ENCODE measurements at regions not wholly inside any gene's neighbourhood (a gene's known extent, or its start where the extent isn't known, plus 50 kb on each side); places are given as distances from the start of the nearest gene placed in this dataset.

DNA sequence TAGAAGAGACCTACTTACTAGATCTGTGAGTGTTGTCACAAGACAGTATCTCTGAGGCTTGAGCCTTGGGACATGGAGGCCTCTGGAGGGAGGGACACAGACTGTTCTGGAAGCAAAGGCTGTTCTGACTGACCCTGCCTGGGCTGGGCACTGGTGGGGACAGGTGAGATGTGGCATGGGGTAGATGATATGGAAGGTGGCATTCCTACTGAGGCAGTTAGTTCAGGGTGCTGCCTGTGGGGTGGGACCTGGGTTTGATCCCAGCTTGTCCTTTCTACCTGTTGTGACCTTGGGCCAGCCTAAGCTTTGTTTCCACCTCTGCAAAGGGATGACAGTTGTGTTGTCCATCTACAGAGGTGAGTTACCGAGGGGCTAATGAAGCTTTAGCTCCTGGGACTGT, 140.2 kb downstream of the C9orf50 start:
- Histone ChIP-seq H2AFZ (no peak overlapping the region), H3K4me1 (replicated peaks; ENCODE audit: insufficient read depth) (peaks cover 72% of the 10 kb centered on the region), H3K27me3 (ENCODE audit: insufficient read depth, low read depth) (no peaks in the 10 kb centered on the region), H3K36me3 (ENCODE audit: low read depth) (no peaks in the 10 kb centered on the region), H3K9me3 (ENCODE audit: insufficient read depth, low read depth) (no peaks in the 10 kb centered on the region), H3K4me2 (peak overlapping the region; percentile 14), H4K20me1 (ENCODE audit: insufficient read depth) (no peaks in the 10 kb centered on the region), H3K4me3 (no peak overlapping the region), H3K79me2 (ENCODE audit: low read depth) (peaks cover 10% of the 10 kb centered on the region), H3K9me2 (ENCODE audit: insufficient read depth) (no peaks in the 10 kb centered on the region), H3F3A (ENCODE audit: insufficient read depth, low read depth) (peaks cover 52% of the 10 kb centered on the region), H3K27ac (0 out of 2 replicates have a peak overlapping the region, but pooled peaks have one; percentile 99)
- intact Hi-C loops (cut with micrococcal nuclease; ENCODE audit: unreplicated experiment) = loop anchor here (10.0 kb wide), 2 partner anchors 274 to 456 kb away; partner anchors contain the start of genes PTGES and SH3GLB2
- no peak for TF ChIP-seq EZH2 (IDR thresholded peaks at IDR 0.05; ENCODE audit: low read depth)
- TF ChIP-seq, protein P1, sequence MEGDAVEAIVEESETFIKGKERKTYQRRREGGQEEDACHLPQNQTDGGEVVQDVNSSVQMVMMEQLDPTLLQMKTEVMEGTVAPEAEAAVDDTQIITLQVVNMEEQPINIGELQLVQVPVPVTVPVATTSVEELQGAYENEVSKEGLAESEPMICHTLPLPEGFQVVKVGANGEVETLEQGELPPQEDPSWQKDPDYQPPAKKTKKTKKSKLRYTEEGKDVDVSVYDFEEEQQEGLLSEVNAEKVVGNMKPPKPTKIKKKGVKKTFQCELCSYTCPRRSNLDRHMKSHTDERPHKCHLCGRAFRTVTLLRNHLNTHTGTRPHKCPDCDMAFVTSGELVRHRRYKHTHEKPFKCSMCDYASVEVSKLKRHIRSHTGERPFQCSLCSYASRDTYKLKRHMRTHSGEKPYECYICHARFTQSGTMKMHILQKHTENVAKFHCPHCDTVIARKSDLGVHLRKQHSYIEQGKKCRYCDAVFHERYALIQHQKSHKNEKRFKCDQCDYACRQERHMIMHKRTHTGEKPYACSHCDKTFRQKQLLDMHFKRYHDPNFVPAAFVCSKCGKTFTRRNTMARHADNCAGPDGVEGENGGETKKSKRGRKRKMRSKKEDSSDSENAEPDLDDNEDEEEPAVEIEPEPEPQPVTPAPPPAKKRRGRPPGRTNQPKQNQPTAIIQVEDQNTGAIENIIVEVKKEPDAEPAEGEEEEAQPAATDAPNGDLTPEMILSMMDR (conservative IDR thresholded peaks at IDR 0.05) = no peak
- ChIA-PET CTCF (interaction anchor here (1.2 to 1.5 kb wide), 2 partner anchors 20 to 146 kb away, joined by 3 read pairs; no protein-coding TSS in a partner anchor), POLR2A (ENCODE audit: unreplicated experiment) (no interaction called here)
- BruUV-seq (replicated peaks) = no TSS peak
- no peak for DNase-seq

DNA sequence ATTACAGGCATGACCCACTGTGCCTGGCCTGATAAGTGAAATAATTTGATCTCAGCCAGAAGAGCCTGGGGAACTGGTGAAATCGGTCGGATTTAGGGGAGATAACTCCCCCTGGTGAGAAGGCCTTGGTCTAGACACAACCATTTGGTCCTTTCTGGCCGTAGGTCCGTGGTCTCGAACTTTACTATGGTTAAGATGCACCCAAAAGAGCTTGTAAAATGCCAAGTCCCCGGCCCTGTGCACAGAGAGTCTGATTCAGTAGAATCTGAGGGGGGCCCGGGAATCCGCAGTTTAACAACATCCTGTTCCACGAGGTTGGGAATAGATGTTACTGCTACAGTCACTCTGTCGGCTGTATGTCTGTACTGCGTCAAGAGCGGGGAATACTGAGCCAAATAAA, 140.7 kb downstream of the C9orf50 start:
- ChIA-PET POLR2A (ENCODE audit: unreplicated experiment) (no interaction called here), CTCF (interaction anchor here (1.2 to 1.5 kb wide), 2 partner anchors 20 to 145 kb away, joined by 3 read pairs; no protein-coding TSS in a partner anchor)
- H3K27ac ChIP-seq = no peak overlapping the region

DNA sequence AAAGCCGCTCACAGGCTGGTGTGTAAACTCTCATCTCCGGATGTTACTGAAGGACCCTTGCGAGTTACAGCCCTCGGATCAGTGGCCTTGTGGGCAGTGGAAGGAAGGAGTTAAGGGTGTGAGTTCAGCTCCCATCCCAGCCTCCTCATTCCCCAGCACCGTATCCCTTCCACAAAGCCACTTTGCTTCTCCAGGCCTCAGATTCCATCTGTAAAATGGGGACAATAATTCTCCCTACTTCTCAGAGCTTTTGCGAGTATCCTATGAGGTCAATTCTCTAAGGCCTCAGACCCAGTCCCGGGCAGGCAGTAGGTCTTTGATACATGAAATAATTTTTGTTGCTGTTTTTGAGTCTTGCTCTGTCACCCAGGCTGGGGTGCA, 141.3 kb downstream of the C9orf50 start:
- no peaks in the 10 kb centered on the region for H4K20me1 ChIP-seq (ENCODE audit: insufficient read depth)
- TF ChIP-seq EZH2 (IDR thresholded peaks at IDR 0.05; ENCODE audit: low read depth) = no peak
- TF ChIP-seq, protein P1 (conservative IDR thresholded peaks at IDR 0.05) = no peak
- no peaks in the 10 kb centered on the region for H3K36me3 ChIP-seq (ENCODE audit: low read depth)
- ChIA-PET POLR2A (ENCODE audit: unreplicated experiment) (no interaction called here), CTCF (no interaction called here)
- no peak overlapping the region for H3K27ac ChIP-seq
- H3F3A ChIP-seq (ENCODE audit: insufficient read depth, low read depth) = peaks cover 49% of the 10 kb centered on the region
- no peaks in the 10 kb centered on the region for H3K27me3 ChIP-seq (ENCODE audit: insufficient read depth, low read depth)
- BruUV-seq (replicated peaks) = no TSS peak
- no peak overlapping the region for H3K4me3 ChIP-seq
- peaks cover 62% of the 10 kb centered on the region for H3K4me1 ChIP-seq (replicated peaks; ENCODE audit: insufficient read depth)
- peak overlapping the region; percentile 23; the same call in 1 of the 2 replicates for H3K4me2 ChIP-seq
- H3K79me2 ChIP-seq (ENCODE audit: low read depth) = peaks cover 7% of the 10 kb centered on the region
- intact Hi-C loops (cut with micrococcal nuclease; ENCODE audit: unreplicated experiment) = loop anchor here (10.0 kb wide), 2 partner anchors 275 to 455 kb away; partner anchors contain the start of genes PTGES and SH3GLB2
- no peak for DNase-seq
- H2AFZ ChIP-seq = no peak overlapping the region
- no peaks in the 10 kb centered on the region for H3K9me2 ChIP-seq (ENCODE audit: insufficient read depth)
- peaks cover 7% of the 10 kb centered on the region; the same call in 1 of the 2 replicates for H3K9me3 ChIP-seq (ENCODE audit: insufficient read depth, low read depth)

More for the DNA sequence above, 140.7 kb downstream of the C9orf50 start:
- H3K4me2 ChIP-seq = peak overlapping the region; percentile 14
- no TSS peak for BruUV-seq (replicated peaks)
- H3K9me2 ChIP-seq (ENCODE audit: insufficient read depth) = no peaks in the 10 kb centered on the region
- peaks cover 67% of the 10 kb centered on the region for H3K4me1 ChIP-seq (replicated peaks; ENCODE audit: insufficient read depth)
- peaks cover 1% of the 10 kb centered on the region; the same call in 1 of the 2 replicates for H3K9me3 ChIP-seq (ENCODE audit: insufficient read depth, low read depth)
- H2AFZ ChIP-seq = no peak overlapping the region
- intact Hi-C loops (cut with micrococcal nuclease; ENCODE audit: unreplicated experiment) = loop anchor here (10.0 kb wide), 2 partner anchors 275 to 455 kb away; partner anchors contain the start of genes PTGES and SH3GLB2
- DNase-seq = no peak
- H3K27me3 ChIP-seq (ENCODE audit: insufficient read depth, low read depth) = no peaks in the 10 kb centered on the region
- TF ChIP-seq EZH2 (IDR thresholded peaks at IDR 0.05; ENCODE audit: low read depth) = no peak
- TF ChIP-seq, protein P1 (conservative IDR thresholded peaks at IDR 0.05) = no peak
- H3F3A ChIP-seq (ENCODE audit: insufficient read depth, low read depth) = peaks cover 52% of the 10 kb centered on the region
- no peaks in the 10 kb centered on the region for H4K20me1 ChIP-seq (ENCODE audit: insufficient read depth)
- H3K36me3 ChIP-seq (ENCODE audit: low read depth) = no peaks in the 10 kb centered on the region
- H3K79me2 ChIP-seq (ENCODE audit: low read depth) = peaks cover 10% of the 10 kb centered on the region
- no peak overlapping the region for H3K4me3 ChIP-seq
